SU-DHL-6 (cell line): ENCODE measurements at regions not wholly inside any gene's neighbourhood (a gene's known extent, or its start where the extent isn't known, plus 50 kb on each side); places are given as distances from the start of the nearest gene placed in this dataset.

ENCODE experiments used
- CTCF ChIP-seq: fragments of 200-600 bp; sonication (generic); IDR thresholded peaks from one replicate; pipeline ENCODE4 v1.5.1; 2017; ENCODE audit warnings: antibody characterized with exemption, mild to moderate bottlenecking, low read length, moderate library complexity; ENCODE audit not compliant: insufficient read depth, poor library complexity, severe bottlenecking
- EZH2phosphoT487 ChIP-seq: fragments of 200-600 bp; sonication (generic), shearing (Covaris generic); conservative IDR thresholded peaks from 2 replicates; pipeline ENCODE4 v1.6.1; 2018; ENCODE audit warnings: mild to moderate bottlenecking, antibody characterized with exemption, low read length, moderate library complexity, mixed read lengths

GRCh38 chr4:152062936-152063620 is 302.3 kb upstream of the GATB start:
- no peak for TF ChIP-seq CTCF
- no peak for TF ChIP-seq EZH2phosphoT487
